ENCODE measurements at regions not wholly inside any gene's neighbourhood (a gene's known extent, or its start where the extent isn't known, plus 50 kb on each side); places are given as distances from the start of the nearest gene placed in this dataset.

GRCh38 chr2:8107621-8108378 lies 574.1 kb upstream of the ID2 start:
- Histone ChIP-seq H2BK20ac (ENCODE audit: low read depth, low read length, poor library complexity, severe bottlenecking) (no peak overlapping the region), H3K18ac (ENCODE audit: insufficient read length, low read depth, low read length) (no peak overlapping the region), H2BK5ac (ENCODE audit: insufficient read length, low read length) (no peak overlapping the region), H3K79me1 (ENCODE audit: insufficient read depth, low read depth, low read length, poor library complexity, severe bottlenecking) (no peaks in the 10 kb centered on the region), H3T11ph (ENCODE audit: low read length) (no peak overlapping the region), H3K14ac (ENCODE audit: insufficient read depth, low read length) (no peak overlapping the region), H3K4me2 (ENCODE audit: insufficient read depth, insufficient read length, low read length) (no peak overlapping the region), H2AK5ac (ENCODE audit: insufficient read length, low read length) (no peak overlapping the region), H3K9ac (ENCODE audit: extremely low read depth, insufficient read length, low read length) (no peak overlapping the region), H3K4me1 (ENCODE audit: insufficient read depth, low read length) (no peaks in the 10 kb centered on the region), H3K4ac (ENCODE audit: low read depth, low read length) (no peak overlapping the region), H2BK15ac (ENCODE audit: low read depth, low read length) (no peak overlapping the region), H4K8ac (replicated peaks; ENCODE audit: insufficient read length, low read depth, low read length) (no peak overlapping the region), H3K23ac (ENCODE audit: insufficient read length, low read depth, low read length) (no peak overlapping the region), H3K56ac (ENCODE audit: insufficient read length, low read depth, low read length) (no peak overlapping the region), H2AFZ (ENCODE audit: low read length) (no peak overlapping the region), H3K27me3 (ENCODE audit: insufficient read depth, low read length) (no peaks in the 10 kb centered on the region), H3K23me2 (ENCODE audit: insufficient read length, low read depth, low read length, poor library complexity, severe bottlenecking) (no peaks in the 10 kb centered on the region), H2BK120ac (ENCODE audit: low read depth, low read length, poor library complexity, severe bottlenecking) (no peak overlapping the region), H4K91ac (ENCODE audit: insufficient read length, low read depth, low read length) (no peak overlapping the region), H4K5ac (ENCODE audit: insufficient read length, low read depth, low read length) (no peak overlapping the region), H3K9me3 (ENCODE audit: control insufficient read depth, low read depth, low read length) (peaks cover 6% of the 10 kb centered on the region), H3K27ac (ENCODE audit: insufficient read length, low read depth, low read length) (no peak overlapping the region), H3K79me2 (ENCODE audit: insufficient read depth, low read length) (no peaks in the 10 kb centered on the region), H2BK12ac (ENCODE audit: insufficient read length, low read depth, low read length) (no peak overlapping the region), H4K20me1 (ENCODE audit: control insufficient read depth, insufficient read depth, insufficient read length) (no peaks in the 10 kb centered on the region)
- Mint-ChIP-seq H3K9me3 (peaks cover 7 to 8% of the 10 kb centered on the region in 2 experiments; a peak in 4 of 5 replicates), H3K4me3 (no peak overlapping the region), H3K4me1 (peaks cover 13% of the 10 kb centered on the region in 2 experiments), H3K27ac (no peak overlapping the region; a peak in 2 of 7 replicates), H3K36me3 (ENCODE audit: insufficient read depth in 1 of 3, low read depth in 3 of 3) (peaks cover 0 to 9% (median 4%) of the 10 kb centered on the region in 3 experiments; a peak in 5 of 7 replicates), H3K27me3 (ENCODE audit: low read depth) (peaks cover 3% of the 10 kb centered on the region)
- no CpG with 5 or more reads among the region's 5 CpGs for WGBS (ENCODE audit: extremely low coverage, insufficient read length, low lambda C conversion rate)
- DNase-seq, result no peak
- no peak for TF ChIP-seq CTCF (conservative IDR thresholded peaks at IDR 0.05)

All from H9 (cell line).